HUES64 (cell line): ENCODE measurements at regions not wholly inside any gene's neighbourhood (a gene's known extent, or its start where the extent isn't known, plus 50 kb on each side); places are given as distances from the start of the nearest gene placed in this dataset.

ENCODE experiments used
- H3K27ac ChIP-seq: 2 replicates; pipeline ENCODE4 v1.7.0; 2013; ENCODE audit warnings: low read depth, low read length, inconsistent platforms
- H3K27me3 ChIP-seq: 2 replicates; pipeline ENCODE4 v1.6.1; 2013; ENCODE audit warnings: mild to moderate bottlenecking, low read length; ENCODE audit not compliant: insufficient read depth
- H3K36me3 ChIP-seq: 2 replicates; pipeline ENCODE4 v1.6.1; 2013; ENCODE audit warnings: mild to moderate bottlenecking, low read length; ENCODE audit not compliant: insufficient read depth
- H3K4me1 ChIP-seq: 2 replicates; pipeline ENCODE4 v1.6.1; 2013; ENCODE audit warnings: mild to moderate bottlenecking, low read length, moderate library complexity; ENCODE audit not compliant: insufficient read depth
- H3K4me3 ChIP-seq: 2 replicates; pipeline ENCODE4 v1.5.1; 2013; ENCODE audit warnings: mild to moderate bottlenecking, low read length, moderate library complexity
- H3K9ac ChIP-seq: 2 replicates; pipeline ENCODE4 v1.6.1; 2013; ENCODE audit warnings: mild to moderate bottlenecking, low read depth, low read length
- H3K9me3 ChIP-seq: 2 replicates; pipeline ENCODE4 v1.6.1; 2013; ENCODE audit warnings: low read depth, low read length; ENCODE audit not compliant: insufficient read depth
- WGBS: fragments of 150-250, 120-280 bp; methylation state at CpG from one replicate; pipeline ENCODE4 v1.1.7; 2013; ENCODE audit warnings: missing lambda C conversion rate; 5-methylcytosine and 5-hydroxymethylcytosine counted together

DNA sequence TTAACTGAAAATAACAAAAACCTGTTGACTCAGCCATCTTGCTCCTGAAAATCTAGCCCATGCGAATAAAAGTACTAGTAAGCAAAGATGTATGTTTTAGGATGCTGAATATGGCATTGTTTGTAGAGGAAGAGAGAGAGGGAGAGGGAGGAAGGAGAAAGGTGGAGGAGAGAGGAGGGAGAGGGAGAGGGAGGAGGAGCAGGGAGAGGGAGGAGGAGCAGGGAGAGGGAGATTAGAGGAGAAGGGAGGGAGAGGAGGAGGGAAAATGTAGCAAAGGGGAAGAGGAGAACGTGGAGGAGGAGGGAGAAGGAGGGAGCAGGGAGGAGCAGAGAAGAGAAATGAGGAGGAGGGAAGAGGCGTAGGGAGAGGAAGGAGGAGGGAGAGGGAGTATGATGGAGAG is 324.5 kb upstream of the EEF2KMT start:
- no peaks in the 10 kb centered on the region for H3K9me3 ChIP-seq
- H3K4me3 ChIP-seq, result no peak overlapping the region
- H3K36me3 ChIP-seq, result no peaks in the 10 kb centered on the region
- H3K9ac ChIP-seq, result no peak overlapping the region
- no peaks in the 10 kb centered on the region for H3K4me1 ChIP-seq
- WGBS, result 67% methylated on average over 3 of the region's 3 CpGs
- no peak overlapping the region for H3K27ac ChIP-seq
- no peaks in the 10 kb centered on the region for H3K27me3 ChIP-seq

- Histone ChIP-seq H3K9me3 (no peaks in the 10 kb centered on the region), H3K4me1 (no peaks in the 10 kb centered on the region), H3K27me3 (no peaks in the 10 kb centered on the region), H3K36me3 (no peaks in the 10 kb centered on the region), H3K4me3 (no peak overlapping the region), H3K27ac (no peak overlapping the region), H3K9ac (no peak overlapping the region)
- WGBS, result 75% methylated on average over 5 of the region's 5 CpGs
Observed at GRCh38 chr16:5416013-5416412, 318.4 kb upstream of the EEF2KMT start.

DNA sequence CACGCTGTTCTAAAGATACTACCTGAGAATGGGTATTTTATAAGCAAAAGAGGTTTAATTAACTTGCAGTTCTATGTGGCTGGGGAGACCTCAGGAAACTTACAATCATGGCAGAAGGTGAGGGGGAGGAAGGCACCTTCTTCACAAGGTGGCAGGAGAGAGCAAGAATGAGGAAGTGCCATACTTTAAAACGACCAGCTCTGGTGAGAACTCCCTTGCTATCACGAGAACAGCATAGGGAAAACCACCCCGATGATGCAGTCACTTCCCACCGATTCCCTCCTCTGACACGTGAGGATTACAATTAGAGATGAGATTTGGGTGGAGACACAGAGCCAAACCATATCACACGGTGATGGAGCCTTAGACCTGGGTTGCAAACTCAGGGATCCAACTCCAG is 317.5 kb upstream of the EEF2KMT start:
- Histone ChIP-seq H3K9me3 (no peaks in the 10 kb centered on the region), H3K27me3 (no peaks in the 10 kb centered on the region), H3K36me3 (no peaks in the 10 kb centered on the region), H3K27ac (no peak overlapping the region), H3K9ac (no peak overlapping the region), H3K4me3 (no peak overlapping the region), H3K4me1 (no peaks in the 10 kb centered on the region)
- 51% methylated on average over 7 of the region's 7 CpGs for WGBS

GRCh38 chr16:5412731-5413130 is 315.1 kb upstream of the EEF2KMT start:
- WGBS, result 48% methylated on average over 10 of the region's 10 CpGs
- H3K4me1 ChIP-seq, result no peaks in the 10 kb centered on the region
- no peaks in the 10 kb centered on the region for H3K36me3 ChIP-seq
- H3K27me3 ChIP-seq, result no peaks in the 10 kb centered on the region
- no peaks in the 10 kb centered on the region for H3K9me3 ChIP-seq
- H3K9ac ChIP-seq, result no peak overlapping the region
- H3K27ac ChIP-seq, result no peak overlapping the region
- H3K4me3 ChIP-seq, result no peak overlapping the region

- no peaks in the 10 kb centered on the region for H3K9me3 ChIP-seq
Observed at GRCh38 chr16:5398203-5398602, 300.6 kb upstream of the EEF2KMT start.

GRCh38 chr16:5396880-5397279 is 299.3 kb upstream of the EEF2KMT start:
- Histone ChIP-seq H3K36me3 (no peaks in the 10 kb centered on the region), H3K4me1 (peaks cover 9% of the 10 kb centered on the region; the same call in 1 of the 2 replicates), H3K27me3 (no peaks in the 10 kb centered on the region), H3K4me3 (no peak overlapping the region), H3K9ac (no peak overlapping the region), H3K27ac (no peak overlapping the region), H3K9me3 (no peaks in the 10 kb centered on the region)
- 94% methylated on average over 1 of the region's 1 CpG for WGBS

More at GRCh38 chr16:5398203-5398602, 300.6 kb upstream of the EEF2KMT start:
- H3K27ac ChIP-seq, result no peak overlapping the region
- peaks cover 19% of the 10 kb centered on the region; the same call in 1 of the 2 replicates for H3K4me1 ChIP-seq
- no peak overlapping the region for H3K9ac ChIP-seq
- H3K36me3 ChIP-seq, result no peaks in the 10 kb centered on the region
- WGBS, result 82% methylated on average over 6 of the region's 6 CpGs
- H3K27me3 ChIP-seq, result no peaks in the 10 kb centered on the region
- no peak overlapping the region for H3K4me3 ChIP-seq

DNA sequence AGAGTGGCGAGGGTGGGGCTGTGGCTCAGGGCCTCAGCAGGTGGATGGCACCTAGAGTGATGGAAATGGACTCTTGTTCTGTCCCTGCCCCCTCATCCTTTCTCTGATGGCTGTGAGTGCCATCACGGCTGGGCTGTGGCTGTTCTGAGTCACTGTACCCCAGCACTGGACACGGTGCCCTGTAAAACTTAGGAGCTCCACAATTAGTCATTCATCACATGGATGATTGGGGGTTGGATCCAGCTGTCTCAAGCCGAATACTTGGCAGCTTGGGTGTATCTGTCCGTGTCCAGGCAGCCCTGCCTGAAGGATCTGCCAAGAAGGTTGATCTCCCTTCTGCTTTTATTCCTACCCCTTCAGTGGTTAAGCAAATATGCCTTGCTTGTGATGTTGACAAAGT is 295.5 kb upstream of the EEF2KMT start:
- Histone ChIP-seq H3K4me3 (no peak overlapping the region), H3K9me3 (peaks cover 3% of the 10 kb centered on the region; the same call in 1 of the 2 replicates), H3K9ac (no peak overlapping the region), H3K36me3 (no peaks in the 10 kb centered on the region), H3K27me3 (no peaks in the 10 kb centered on the region), H3K27ac (no peak overlapping the region), H3K4me1 (no peaks in the 10 kb centered on the region)
- 85% methylated on average over 5 of the region's 5 CpGs for WGBS

DNA sequence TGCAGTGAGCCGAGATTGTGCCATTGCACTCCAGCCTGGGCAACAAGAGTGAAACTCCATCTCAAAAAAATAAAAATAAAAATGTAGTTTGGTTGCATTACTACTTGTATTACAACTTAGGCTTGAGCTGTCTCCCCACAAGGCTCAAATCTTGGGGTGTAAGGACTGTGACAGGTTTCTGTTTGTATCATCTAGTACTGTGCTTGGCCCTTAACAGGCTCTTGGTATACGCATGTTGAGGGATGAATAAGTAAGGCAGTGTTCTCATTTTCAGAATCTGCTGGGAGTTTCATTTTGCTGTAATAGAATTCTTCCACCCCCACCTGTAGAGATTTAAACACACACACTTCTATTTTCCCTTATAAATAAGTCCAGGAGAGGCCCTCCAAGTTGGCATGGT is 289.4 kb upstream of the EEF2KMT start:
- 100% methylated on average over 2 of the region's 2 CpGs for WGBS
- H3K4me1 ChIP-seq, result no peaks in the 10 kb centered on the region
- H3K27ac ChIP-seq, result no peak overlapping the region
- no peak overlapping the region for H3K9ac ChIP-seq
- no peaks in the 10 kb centered on the region for H3K36me3 ChIP-seq
- H3K4me3 ChIP-seq, result no peak overlapping the region
- peaks cover 3% of the 10 kb centered on the region; the same call in 1 of the 2 replicates for H3K9me3 ChIP-seq
- H3K27me3 ChIP-seq, result no peaks in the 10 kb centered on the region

- Histone ChIP-seq H3K36me3 (no peaks in the 10 kb centered on the region), H3K9me3 (peaks cover 3% of the 10 kb centered on the region; the same call in 1 of the 2 replicates), H3K9ac (no peak overlapping the region), H3K4me3 (no peak overlapping the region), H3K4me1 (no peaks in the 10 kb centered on the region), H3K27ac (no peak overlapping the region), H3K27me3 (no peaks in the 10 kb centered on the region)
- 93% methylated on average over 3 of the region's 3 CpGs for WGBS
Observed at GRCh38 chr16:5385811-5386210, 288.2 kb upstream of the EEF2KMT start.

GRCh38 chr16:5385115-5385514 is 287.5 kb upstream of the EEF2KMT start:
- no peak overlapping the region for H3K9ac ChIP-seq
- H3K27ac ChIP-seq, result no peak overlapping the region
- H3K9me3 ChIP-seq, result no peaks in the 10 kb centered on the region
- no peak overlapping the region for H3K4me3 ChIP-seq
- H3K4me1 ChIP-seq, result no peaks in the 10 kb centered on the region
- 94% methylated on average over 2 of the region's 2 CpGs for WGBS
- no peaks in the 10 kb centered on the region for H3K27me3 ChIP-seq
- H3K36me3 ChIP-seq, result no peaks in the 10 kb centered on the region

- H3K9me3 ChIP-seq, result no peaks in the 10 kb centered on the region
- no peak overlapping the region for H3K9ac ChIP-seq
- H3K36me3 ChIP-seq, result no peaks in the 10 kb centered on the region
- no peaks in the 10 kb centered on the region for H3K27me3 ChIP-seq
- H3K4me1 ChIP-seq, result no peaks in the 10 kb centered on the region
- H3K4me3 ChIP-seq, result no peak overlapping the region
- no peak overlapping the region for H3K27ac ChIP-seq
- WGBS, result 93% methylated on average over 2 of the region's 2 CpGs
Observed at GRCh38 chr16:5383737-5384136, 286.1 kb upstream of the EEF2KMT start.

- no peaks in the 10 kb centered on the region for H3K4me1 ChIP-seq
- no peak overlapping the region for H3K27ac ChIP-seq
- no peaks in the 10 kb centered on the region for H3K9me3 ChIP-seq
- WGBS, result 96% methylated on average over 4 of the region's 4 CpGs
- no peaks in the 10 kb centered on the region for H3K27me3 ChIP-seq
- H3K4me3 ChIP-seq, result no peak overlapping the region
- H3K36me3 ChIP-seq, result no peaks in the 10 kb centered on the region
- no peak overlapping the region for H3K9ac ChIP-seq
Observed at GRCh38 chr16:5382484-5382883, 284.9 kb upstream of the EEF2KMT start.
